Lung (tissue), 11 donors: ENCODE measurements at regions not wholly inside any gene's neighbourhood (a gene's known extent, or its start where the extent isn't known, plus 50 kb on each side); places are given as distances from the start of the nearest gene placed in this dataset.

Experiments
- ATAC-seq: fragments of 200-7000 bp; cut with Tn5 transposase; one replicate; pipeline ENCODE4 v1.9.1; 2020; ENCODE audit warnings: moderate number of reproducible peaks; ENCODE audit not compliant: insufficient read depth, low FRiP score
- DNase-seq, 3 donors: peaks; one replicate each; pipeline ENCODE4 v3.0.0-alpha.2; 2013 to 2017
- H3K27ac ChIP-seq, 2 donors: one replicate each; pipeline ENCODE4 v1.5.1; 2013; ENCODE audit warnings: mild to moderate bottlenecking in 2 of 2, moderate library complexity in 2 of 2, control low read depth in 1 of 2, inconsistent platforms in 1 of 2, low read depth in 1 of 2, low read length in 1 of 2
- H3K27me3 ChIP-seq, 3 donors: one replicate each; pipeline ENCODE4 v1.5.1; 2013; ENCODE audit warnings: low read length in 2 of 3; ENCODE audit not compliant: control insufficient read depth in 3 of 3, insufficient read depth in 3 of 3
- H3K36me3 ChIP-seq, 4 donors: one replicate each; pipeline ENCODE4 v1.5.1; 2013; ENCODE audit warnings: low read length in 4 of 4, mild to moderate bottlenecking in 1 of 4, moderate library complexity in 1 of 4; ENCODE audit not compliant: control insufficient read depth in 4 of 4, insufficient read depth in 4 of 4
- H3K4me1 ChIP-seq, 5 donors: one replicate each; pipeline ENCODE4 v1.5.1; 2013; ENCODE audit warnings: low read length in 5 of 5, mild to moderate bottlenecking in 2 of 5, moderate library complexity in 1 of 5; ENCODE audit not compliant: control insufficient read depth in 5 of 5, insufficient read depth in 5 of 5
- H3K4me3 ChIP-seq: one replicate; pipeline ENCODE4 v1.5.1; 2013; ENCODE audit warnings: mild to moderate bottlenecking, control low read depth, moderate library complexity
- H3K9ac ChIP-seq, 2 donors: one replicate each; pipeline ENCODE4 v1.5.1; 2013; ENCODE audit warnings: low read length in 2 of 2, control low read depth in 1 of 2; ENCODE audit not compliant: insufficient read depth in 1 of 2
- H3K9me3 ChIP-seq, 4 donors: one replicate each; pipeline ENCODE4 v1.5.1; 2013; ENCODE audit warnings: low read length in 3 of 4, mild to moderate bottlenecking in 1 of 4, moderate library complexity in 1 of 4; ENCODE audit not compliant: control insufficient read depth in 4 of 4, insufficient read depth in 3 of 4
- WGBS, 2 donors: extraction: QIAGEN DNeasy Blood & Tissue Kit; methylation state at CpG; one replicate each; pipeline ENCODE4 v1.1.7; 2013; 5-methylcytosine and 5-hydroxymethylcytosine counted together
- TF ChIP-seq, protein P1 (sequence below): IDR thresholded peaks from 2 replicates; pipeline ENCODE4 v1.5.1; 2012; ENCODE audit warnings: mild to moderate bottlenecking; ENCODE audit errors: control extremely low read depth, extremely low read depth
- donor health status: control.
- donor health status: control.
- donor health status: Bipolar disorder and iron deficiency.
- donor health status: healthy.
- donor health status: DM: yes; HTN: yes; CAD: no.

GRCh38 chr1:185674201-185674600 is 60.0 kb upstream of the HMCN1 start:
- TF ChIP-seq, protein P1, sequence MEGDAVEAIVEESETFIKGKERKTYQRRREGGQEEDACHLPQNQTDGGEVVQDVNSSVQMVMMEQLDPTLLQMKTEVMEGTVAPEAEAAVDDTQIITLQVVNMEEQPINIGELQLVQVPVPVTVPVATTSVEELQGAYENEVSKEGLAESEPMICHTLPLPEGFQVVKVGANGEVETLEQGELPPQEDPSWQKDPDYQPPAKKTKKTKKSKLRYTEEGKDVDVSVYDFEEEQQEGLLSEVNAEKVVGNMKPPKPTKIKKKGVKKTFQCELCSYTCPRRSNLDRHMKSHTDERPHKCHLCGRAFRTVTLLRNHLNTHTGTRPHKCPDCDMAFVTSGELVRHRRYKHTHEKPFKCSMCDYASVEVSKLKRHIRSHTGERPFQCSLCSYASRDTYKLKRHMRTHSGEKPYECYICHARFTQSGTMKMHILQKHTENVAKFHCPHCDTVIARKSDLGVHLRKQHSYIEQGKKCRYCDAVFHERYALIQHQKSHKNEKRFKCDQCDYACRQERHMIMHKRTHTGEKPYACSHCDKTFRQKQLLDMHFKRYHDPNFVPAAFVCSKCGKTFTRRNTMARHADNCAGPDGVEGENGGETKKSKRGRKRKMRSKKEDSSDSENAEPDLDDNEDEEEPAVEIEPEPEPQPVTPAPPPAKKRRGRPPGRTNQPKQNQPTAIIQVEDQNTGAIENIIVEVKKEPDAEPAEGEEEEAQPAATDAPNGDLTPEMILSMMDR = no peak
- peaks cover 0 to 6% (median 3%) of the 10 kb centered on the region in 5 donors for H3K4me1 ChIP-seq
- WGBS, 2 donors = 4 to 7% methylated on average over 5 of the region's 5 CpGs
- H3K27me3 ChIP-seq = no peaks in the 10 kb centered on the region
- no peaks in the 10 kb centered on the region for H3K36me3 ChIP-seq
- H3K9ac ChIP-seq = no peak overlapping the region
- DNase-seq (peak in 2 of 3 donors; percentile 48 to 71), ATAC-seq (no peak)
- no peak overlapping the region for H3K4me3 ChIP-seq
- no peak overlapping the region for H3K27ac ChIP-seq
- no peaks in the 10 kb centered on the region for H3K9me3 ChIP-seq

DNA sequence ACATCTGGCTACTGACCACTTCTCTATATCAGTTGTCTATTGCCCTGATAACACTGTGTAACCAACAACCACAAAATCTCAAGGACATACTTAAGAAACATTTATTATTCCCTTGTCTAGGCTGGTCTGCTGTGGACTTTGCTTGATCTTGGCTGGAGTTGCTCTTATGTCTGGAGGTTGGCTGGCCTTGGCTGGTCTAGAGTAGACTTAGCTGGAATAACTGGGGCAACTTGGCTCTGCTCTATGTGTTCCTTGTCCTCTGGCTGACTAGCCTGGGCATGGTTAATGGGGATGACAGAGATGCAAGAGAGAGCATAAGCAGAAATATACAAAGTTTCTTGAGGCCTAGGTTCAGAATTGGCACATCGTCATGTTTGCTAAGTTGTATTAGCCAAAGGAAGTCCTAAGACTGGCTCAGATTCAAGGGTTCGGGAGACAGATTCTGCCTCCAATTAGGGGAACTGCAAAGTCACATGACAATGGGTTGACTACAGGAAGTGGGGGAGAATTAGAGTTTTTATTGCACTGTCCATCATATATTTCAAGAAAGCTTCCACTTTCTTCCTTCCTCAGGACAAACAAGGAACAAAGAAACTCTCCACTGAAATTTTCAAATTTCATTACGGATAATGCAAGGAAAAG is 61.4 kb upstream of the HMCN1 start:
- DNase-seq = peak in 1 of 3 donors; percentile 47
- Histone ChIP-seq H3K27ac (peak overlapping the region in 1 of 2 donors; percentile 49), H3K9ac (no peak overlapping the region), H3K27me3 (no peaks in the 10 kb centered on the region), H3K4me1 (peaks cover 0 to 8% (median 3%) of the 10 kb centered on the region in 5 donors), H3K9me3 (no peaks in the 10 kb centered on the region), H3K36me3 (no peaks in the 10 kb centered on the region), H3K4me3 (no peak overlapping the region)
- ATAC-seq = no peak
- WGBS, 2 donors = 14 to 47% methylated on average over 3 of the region's 3 CpGs
- TF ChIP-seq, protein P1 = no peak

GRCh38 chr1:185670187-185670627 is 64.0 kb upstream of the HMCN1 start:
- no peak for ATAC-seq
- Histone ChIP-seq H3K4me1 (peaks cover 0 to 6% (median 2%) of the 10 kb centered on the region in 5 donors), H3K9ac (no peak overlapping the region), H3K9me3 (no peaks in the 10 kb centered on the region), H3K4me3 (no peak overlapping the region), H3K36me3 (no peaks in the 10 kb centered on the region), H3K27ac (no peak overlapping the region), H3K27me3 (no peaks in the 10 kb centered on the region)
- peak; percentile 44 to 69 (median 52) for DNase-seq
- WGBS, 2 donors = 29 to 35% methylated on average over 6 of the region's 6 CpGs
- TF ChIP-seq, protein P1 = no peak

GRCh38 chr1:185668013-185668412 is 66.2 kb upstream of the HMCN1 start:
- Histone ChIP-seq H3K27me3 (no peaks in the 10 kb centered on the region), H3K4me1 (peaks cover 0 to 2% (median 0%) of the 10 kb centered on the region in 5 donors), H3K27ac (no peak overlapping the region), H3K9me3 (no peaks in the 10 kb centered on the region), H3K9ac (no peak overlapping the region), H3K4me3 (no peak overlapping the region), H3K36me3 (no peaks in the 10 kb centered on the region)
- ATAC-seq (no peak), DNase-seq (no peak)
- TF ChIP-seq, protein P1 = no peak
